HUES6 (cell line): ENCODE measurements at regions not wholly inside any gene's neighbourhood (a gene's known extent, or its start where the extent isn't known, plus 50 kb on each side); places are given as distances from the start of the nearest gene placed in this dataset.

ENCODE experiments used
- H3K27ac ChIP-seq: 2 replicates; pipeline ENCODE4 v1.7.0; 2013; ENCODE audit warnings: low read depth, mild to moderate bottlenecking, low read length, inconsistent platforms
- H3K27me3 ChIP-seq: 2 replicates; pipeline ENCODE4 v1.6.1; 2013; ENCODE audit warnings: low read length; ENCODE audit not compliant: control insufficient read depth, insufficient read depth
- H3K36me3 ChIP-seq: 2 replicates; pipeline ENCODE4 v1.6.1; 2013; ENCODE audit warnings: low read length; ENCODE audit not compliant: control insufficient read depth, insufficient read depth
- H3K4me1 ChIP-seq: 2 replicates; pipeline ENCODE4 v1.6.1; 2013; ENCODE audit warnings: low read length; ENCODE audit not compliant: control insufficient read depth, insufficient read depth
- H3K4me3 ChIP-seq: 2 replicates; pipeline ENCODE4 v1.5.1; 2013; ENCODE audit warnings: low read depth, low read length
- H3K9ac ChIP-seq: one replicate; pipeline ENCODE4 v1.6.1; 2013; ENCODE audit warnings: mild to moderate bottlenecking, low read length
- H3K9me3 ChIP-seq: 2 replicates; pipeline ENCODE4 v1.6.1; 2013; ENCODE audit warnings: low read depth, low read length; ENCODE audit not compliant: control insufficient read depth, insufficient read depth

- Histone ChIP-seq H3K9me3 (0 out of 2 replicates have a peak, but pooled peaks cover 12% of the 10 kb centered on the region), H3K4me1 (peaks cover 5% of the 10 kb centered on the region; the same call in 1 of the 2 replicates), H3K27ac (no peak overlapping the region), H3K9ac (no peak overlapping the region), H3K4me3 (no peak overlapping the region), H3K36me3 (no peaks in the 10 kb centered on the region), H3K27me3 (no peaks in the 10 kb centered on the region)
These were observed 1507.5 kb downstream of the BRD1 start for GRCh38 chr22:48320048-48320682.

GRCh38 chr22:48319321-48320047 lies 1508.2 kb downstream of the BRD1 start:
- Histone ChIP-seq H3K9ac (no peak overlapping the region), H3K27me3 (no peaks in the 10 kb centered on the region), H3K36me3 (no peaks in the 10 kb centered on the region), H3K4me1 (peaks cover 5% of the 10 kb centered on the region; the same call in 1 of the 2 replicates), H3K9me3 (0 out of 2 replicates have a peak, but pooled peaks cover 5% of the 10 kb centered on the region), H3K27ac (no peak overlapping the region), H3K4me3 (no peak overlapping the region)

GRCh38 chr22:48318575-48319320 lies 1508.9 kb downstream of the BRD1 start:
- H3K4me3 ChIP-seq: no peak overlapping the region
- H3K4me1 ChIP-seq: peaks cover 5% of the 10 kb centered on the region; the same call in 1 of the 2 replicates
- H3K27ac ChIP-seq: no peak overlapping the region
- H3K27me3 ChIP-seq: no peaks in the 10 kb centered on the region
- no peak overlapping the region for H3K9ac ChIP-seq
- H3K9me3 ChIP-seq: 0 out of 2 replicates have a peak, but pooled peaks cover 3% of the 10 kb centered on the region
- no peaks in the 10 kb centered on the region for H3K36me3 ChIP-seq

- Histone ChIP-seq H3K27ac (no peak overlapping the region), H3K9ac (no peak overlapping the region), H3K36me3 (no peaks in the 10 kb centered on the region), H3K4me3 (no peak overlapping the region), H3K9me3 (no peaks in the 10 kb centered on the region), H3K4me1 (peaks cover 5% of the 10 kb centered on the region; the same call in 1 of the 2 replicates), H3K27me3 (no peaks in the 10 kb centered on the region)
These were observed 1509.5 kb downstream of the BRD1 start for GRCh38 chr22:48318173-48318572.

- Histone ChIP-seq H3K4me1 (peaks cover 5% of the 10 kb centered on the region; the same call in 1 of the 2 replicates), H3K4me3 (no peak overlapping the region), H3K9ac (no peak overlapping the region), H3K27me3 (no peaks in the 10 kb centered on the region), H3K9me3 (peaks cover 5% of the 10 kb centered on the region; the same call in 1 of the 2 replicates), H3K27ac (no peak overlapping the region), H3K36me3 (no peaks in the 10 kb centered on the region)
These were observed 1511.1 kb downstream of the BRD1 start for GRCh38 chr22:48316257-48317250.

- Histone ChIP-seq H3K9ac (no peak overlapping the region), H3K4me3 (no peak overlapping the region), H3K27ac (no peak overlapping the region), H3K9me3 (peaks cover 5% of the 10 kb centered on the region; the same call in 1 of the 2 replicates), H3K4me1 (0 out of 2 replicates have a peak, but pooled peaks cover under 1% of the 10 kb centered on the region), H3K36me3 (no peaks in the 10 kb centered on the region), H3K27me3 (no peaks in the 10 kb centered on the region)
These were observed 1512.0 kb downstream of the BRD1 start for GRCh38 chr22:48315439-48316256.

- Histone ChIP-seq H3K36me3 (no peaks in the 10 kb centered on the region), H3K9me3 (peaks cover 5% of the 10 kb centered on the region; the same call in 1 of the 2 replicates), H3K9ac (no peak overlapping the region), H3K4me3 (no peak overlapping the region), H3K27ac (no peak overlapping the region), H3K27me3 (no peaks in the 10 kb centered on the region), H3K4me1 (no peaks in the 10 kb centered on the region)
These were observed 1513.6 kb downstream of the BRD1 start for GRCh38 chr22:48314073-48314472.

GRCh38 chr22:48313175-48313830 lies 1514.4 kb downstream of the BRD1 start:
- Histone ChIP-seq H3K27ac (no peak overlapping the region), H3K9ac (no peak overlapping the region), H3K4me1 (no peaks in the 10 kb centered on the region), H3K36me3 (no peaks in the 10 kb centered on the region), H3K27me3 (no peaks in the 10 kb centered on the region), H3K9me3 (peaks cover 5% of the 10 kb centered on the region; the same call in 1 of the 2 replicates), H3K4me3 (no peak overlapping the region)

GRCh38 chr22:48310740-48311139 lies 1516.9 kb downstream of the BRD1 start:
- peaks cover 5% of the 10 kb centered on the region; the same call in 1 of the 2 replicates for H3K9me3 ChIP-seq

More at GRCh38 chr22:48310740-48311139, 1516.9 kb downstream of the BRD1 start:
- H3K4me3 ChIP-seq: no peak overlapping the region
- no peak overlapping the region for H3K27ac ChIP-seq
- H3K4me1 ChIP-seq: no peaks in the 10 kb centered on the region
- no peaks in the 10 kb centered on the region for H3K27me3 ChIP-seq
- H3K36me3 ChIP-seq: no peaks in the 10 kb centered on the region
- no peak overlapping the region for H3K9ac ChIP-seq
